Activated naive CD8-positive, alpha-beta T cell treated with anti-CD3 and anti-CD28 coated beads for 36 hours (primary cell): ENCODE measurements at regions not wholly inside any gene's neighbourhood (a gene's known extent, or its start where the extent isn't known, plus 50 kb on each side); places are given as distances from the start of the nearest gene placed in this dataset.

Experiments
- DNase-seq: peaks from one replicate; pipeline ENCODE4 v3.0.0; 2021
- H3K27ac Mint-ChIP-seq: one replicate; pipeline ENCODE4 v1.8.0; 2022; ENCODE audit warnings: mild to moderate bottlenecking, moderate library complexity, mixed read lengths
- H3K27me3 Mint-ChIP-seq: one replicate; pipeline ENCODE4 v1.8.0; 2022; ENCODE audit warnings: mild to moderate bottlenecking, mixed read lengths
- H3K36me3 Mint-ChIP-seq: one replicate; pipeline ENCODE4 v1.8.0; 2021; ENCODE audit warnings: mild to moderate bottlenecking, mixed read lengths
- H3K4me1 Mint-ChIP-seq: one replicate; pipeline ENCODE4 v1.8.0; 2021; ENCODE audit warnings: mixed read lengths
- H3K4me3 Mint-ChIP-seq: one replicate; pipeline ENCODE4 v1.8.0; 2022; ENCODE audit warnings: mild to moderate bottlenecking, moderate library complexity, mixed read lengths
- H3K9me3 Mint-ChIP-seq: one replicate; pipeline ENCODE4 v1.8.0; 2022; ENCODE audit warnings: mixed read lengths

- Mint-ChIP-seq H3K4me1 (no peaks in the 10 kb centered on the region), H3K4me3 (no peak overlapping the region), H3K36me3 (no peaks in the 10 kb centered on the region), H3K9me3 (no peaks in the 10 kb centered on the region), H3K27me3 (no peaks in the 10 kb centered on the region), H3K27ac (no peak overlapping the region)
- no peak for DNase-seq
These were observed 80.0 kb downstream of the NREP start for GRCh38 chr5:111676926-111677415.

- H3K9me3 Mint-ChIP-seq: no peaks in the 10 kb centered on the region
These were observed 80.5 kb downstream of the NREP start for GRCh38 chr5:111676466-111676865.

GRCh38 chr5:111675201-111675934 lies 81.6 kb downstream of the NREP start:
- H3K9me3 Mint-ChIP-seq: no peaks in the 10 kb centered on the region

More at GRCh38 chr5:111676466-111676865, 80.5 kb downstream of the NREP start:
- no peaks in the 10 kb centered on the region for H3K36me3 Mint-ChIP-seq
- H3K27me3 Mint-ChIP-seq: no peaks in the 10 kb centered on the region
- H3K4me1 Mint-ChIP-seq: no peaks in the 10 kb centered on the region
- no peak overlapping the region for H3K27ac Mint-ChIP-seq
- DNase-seq: no peak
- H3K4me3 Mint-ChIP-seq: no peak overlapping the region

GRCh38 chr5:111673891-111674626 lies 82.9 kb downstream of the NREP start:
- no peaks in the 10 kb centered on the region for H3K27me3 Mint-ChIP-seq
- no peak for DNase-seq
- H3K27ac Mint-ChIP-seq: no peak overlapping the region
- no peaks in the 10 kb centered on the region for H3K4me1 Mint-ChIP-seq
- no peaks in the 10 kb centered on the region for H3K36me3 Mint-ChIP-seq
- no peaks in the 10 kb centered on the region for H3K9me3 Mint-ChIP-seq
- no peak overlapping the region for H3K4me3 Mint-ChIP-seq

More at GRCh38 chr5:111675201-111675934, 81.6 kb downstream of the NREP start:
- no peaks in the 10 kb centered on the region for H3K36me3 Mint-ChIP-seq
- no peaks in the 10 kb centered on the region for H3K27me3 Mint-ChIP-seq
- no peak overlapping the region for H3K27ac Mint-ChIP-seq
- H3K4me1 Mint-ChIP-seq: no peaks in the 10 kb centered on the region
- DNase-seq: no peak
- H3K4me3 Mint-ChIP-seq: no peak overlapping the region

- Mint-ChIP-seq H3K4me3 (no peak overlapping the region), H3K9me3 (no peaks in the 10 kb centered on the region), H3K27ac (no peak overlapping the region), H3K36me3 (no peaks in the 10 kb centered on the region), H3K4me1 (peaks cover 5% of the 10 kb centered on the region), H3K27me3 (no peaks in the 10 kb centered on the region)
- no peak for DNase-seq
These were observed 84.9 kb downstream of the NREP start for GRCh38 chr5:111672099-111672498.

- H3K4me3 Mint-ChIP-seq: no peak overlapping the region
- H3K36me3 Mint-ChIP-seq: no peaks in the 10 kb centered on the region
- no peaks in the 10 kb centered on the region for H3K27me3 Mint-ChIP-seq
- H3K27ac Mint-ChIP-seq: no peak overlapping the region
- peaks cover 8% of the 10 kb centered on the region for H3K4me1 Mint-ChIP-seq
- no peak for DNase-seq
- no peaks in the 10 kb centered on the region for H3K9me3 Mint-ChIP-seq
These were observed 86.0 kb downstream of the NREP start for GRCh38 chr5:111670826-111671492.

- H3K4me3 Mint-ChIP-seq: no peak overlapping the region
- H3K27me3 Mint-ChIP-seq: no peaks in the 10 kb centered on the region
- H3K27ac Mint-ChIP-seq: no peak overlapping the region
- peaks cover 8% of the 10 kb centered on the region for H3K4me1 Mint-ChIP-seq
- H3K36me3 Mint-ChIP-seq: no peaks in the 10 kb centered on the region
- no peak for DNase-seq
- no peaks in the 10 kb centered on the region for H3K9me3 Mint-ChIP-seq
These were observed 88.2 kb downstream of the NREP start for GRCh38 chr5:111668477-111669414.

GRCh38 chr5:111667128-111667736 lies 89.8 kb downstream of the NREP start:
- Mint-ChIP-seq H3K4me3 (no peak overlapping the region), H3K27me3 (no peaks in the 10 kb centered on the region), H3K9me3 (no peaks in the 10 kb centered on the region), H3K36me3 (no peaks in the 10 kb centered on the region), H3K4me1 (peaks cover 8% of the 10 kb centered on the region), H3K27ac (peak overlapping the region; percentile 27)
- DNase-seq: no peak

GRCh38 chr5:111656580-111656979 lies 100.4 kb downstream of the NREP start:
- Mint-ChIP-seq H3K36me3 (peaks cover 3% of the 10 kb centered on the region), H3K4me1 (no peaks in the 10 kb centered on the region), H3K27ac (no peak overlapping the region), H3K4me3 (no peak overlapping the region), H3K27me3 (no peaks in the 10 kb centered on the region), H3K9me3 (peaks cover 2% of the 10 kb centered on the region)
- no peak for DNase-seq

GRCh38 chr5:111655169-111655924 lies 101.6 kb downstream of the NREP start:
- H3K36me3 Mint-ChIP-seq: peaks cover 1% of the 10 kb centered on the region
- no peak overlapping the region for H3K27ac Mint-ChIP-seq
- no peak overlapping the region for H3K4me3 Mint-ChIP-seq
- no peaks in the 10 kb centered on the region for H3K9me3 Mint-ChIP-seq
- no peaks in the 10 kb centered on the region for H3K27me3 Mint-ChIP-seq
- no peak for DNase-seq
- H3K4me1 Mint-ChIP-seq: no peaks in the 10 kb centered on the region

GRCh38 chr5:111653408-111653807 lies 103.6 kb downstream of the NREP start:
- H3K27me3 Mint-ChIP-seq: no peaks in the 10 kb centered on the region
- H3K9me3 Mint-ChIP-seq: no peaks in the 10 kb centered on the region
- no peaks in the 10 kb centered on the region for H3K36me3 Mint-ChIP-seq
- no peak overlapping the region for H3K27ac Mint-ChIP-seq
- no peaks in the 10 kb centered on the region for H3K4me1 Mint-ChIP-seq
- no peak overlapping the region for H3K4me3 Mint-ChIP-seq
- DNase-seq: no peak

GRCh38 chr5:111649516-111649915 lies 107.5 kb downstream of the NREP start:
- DNase-seq: no peak
- Mint-ChIP-seq H3K4me1 (no peaks in the 10 kb centered on the region), H3K27me3 (peaks cover 3% of the 10 kb centered on the region), H3K36me3 (no peaks in the 10 kb centered on the region), H3K9me3 (no peaks in the 10 kb centered on the region), H3K4me3 (no peak overlapping the region), H3K27ac (no peak overlapping the region)

- H3K4me1 Mint-ChIP-seq: no peaks in the 10 kb centered on the region
- H3K4me3 Mint-ChIP-seq: no peak overlapping the region
- H3K9me3 Mint-ChIP-seq: peaks cover 3% of the 10 kb centered on the region
- no peak overlapping the region for H3K27ac Mint-ChIP-seq
- peaks cover 18% of the 10 kb centered on the region for H3K27me3 Mint-ChIP-seq
- DNase-seq: no peak
- H3K36me3 Mint-ChIP-seq: no peaks in the 10 kb centered on the region
These were observed 111.6 kb downstream of the NREP start for GRCh38 chr5:111645303-111645838.
